GM12874 (cell line): ENCODE measurements at regions not wholly inside any gene's neighbourhood (a gene's known extent, or its start where the extent isn't known, plus 50 kb on each side); places are given as distances from the start of the nearest gene placed in this dataset.

ENCODE experiments used
- TF ChIP-seq, protein P1 (sequence below): IDR thresholded peaks from 2 replicates; pipeline ENCODE4 v1.5.1; 2011; ENCODE audit warnings: low read depth, mild to moderate bottlenecking, control low read depth, low read length, moderate library complexity; ENCODE audit not compliant: insufficient read depth

GRCh38 chr10:81082621-81083376, 545.1 kb downstream of the SH2D4B start:
- TF ChIP-seq, protein P1, sequence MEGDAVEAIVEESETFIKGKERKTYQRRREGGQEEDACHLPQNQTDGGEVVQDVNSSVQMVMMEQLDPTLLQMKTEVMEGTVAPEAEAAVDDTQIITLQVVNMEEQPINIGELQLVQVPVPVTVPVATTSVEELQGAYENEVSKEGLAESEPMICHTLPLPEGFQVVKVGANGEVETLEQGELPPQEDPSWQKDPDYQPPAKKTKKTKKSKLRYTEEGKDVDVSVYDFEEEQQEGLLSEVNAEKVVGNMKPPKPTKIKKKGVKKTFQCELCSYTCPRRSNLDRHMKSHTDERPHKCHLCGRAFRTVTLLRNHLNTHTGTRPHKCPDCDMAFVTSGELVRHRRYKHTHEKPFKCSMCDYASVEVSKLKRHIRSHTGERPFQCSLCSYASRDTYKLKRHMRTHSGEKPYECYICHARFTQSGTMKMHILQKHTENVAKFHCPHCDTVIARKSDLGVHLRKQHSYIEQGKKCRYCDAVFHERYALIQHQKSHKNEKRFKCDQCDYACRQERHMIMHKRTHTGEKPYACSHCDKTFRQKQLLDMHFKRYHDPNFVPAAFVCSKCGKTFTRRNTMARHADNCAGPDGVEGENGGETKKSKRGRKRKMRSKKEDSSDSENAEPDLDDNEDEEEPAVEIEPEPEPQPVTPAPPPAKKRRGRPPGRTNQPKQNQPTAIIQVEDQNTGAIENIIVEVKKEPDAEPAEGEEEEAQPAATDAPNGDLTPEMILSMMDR = no peak

GRCh38 chr10:81093056-81093455, 555.4 kb downstream of the SH2D4B start:
- TF ChIP-seq, protein P1 = no peak

- TF ChIP-seq, protein P1 = no peak
Measured at GRCh38 chr10:81095238-81095637, 557.5 kb downstream of the SH2D4B start.

DNA sequence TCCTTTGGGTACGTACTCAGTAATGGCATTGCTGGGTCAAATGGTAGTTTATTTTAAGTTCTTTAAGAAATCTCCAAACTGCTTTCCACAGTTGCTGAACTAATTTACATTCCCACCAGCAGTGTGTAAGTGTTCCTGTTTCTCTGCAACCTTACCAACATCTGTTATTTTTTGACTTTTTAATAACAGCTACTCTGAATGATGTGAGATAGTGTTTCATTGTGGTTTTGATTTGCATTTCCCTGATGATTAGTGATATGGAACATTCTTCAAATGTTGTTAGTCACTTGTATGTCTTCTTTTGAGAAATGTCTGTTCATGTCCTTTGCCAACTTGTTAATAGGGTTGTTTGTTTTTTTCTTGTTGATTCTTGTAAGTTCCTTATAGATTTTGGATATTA, 558.9 kb downstream of the SH2D4B start:
- TF ChIP-seq, protein P1 = no peak

GRCh38 chr10:81101062-81101461, 563.4 kb downstream of the SH2D4B start:
- TF ChIP-seq, protein P1 = no peak

- TF ChIP-seq, protein P1 = no peak
Measured at GRCh38 chr10:81104494-81104893, 566.8 kb downstream of the SH2D4B start.

DNA sequence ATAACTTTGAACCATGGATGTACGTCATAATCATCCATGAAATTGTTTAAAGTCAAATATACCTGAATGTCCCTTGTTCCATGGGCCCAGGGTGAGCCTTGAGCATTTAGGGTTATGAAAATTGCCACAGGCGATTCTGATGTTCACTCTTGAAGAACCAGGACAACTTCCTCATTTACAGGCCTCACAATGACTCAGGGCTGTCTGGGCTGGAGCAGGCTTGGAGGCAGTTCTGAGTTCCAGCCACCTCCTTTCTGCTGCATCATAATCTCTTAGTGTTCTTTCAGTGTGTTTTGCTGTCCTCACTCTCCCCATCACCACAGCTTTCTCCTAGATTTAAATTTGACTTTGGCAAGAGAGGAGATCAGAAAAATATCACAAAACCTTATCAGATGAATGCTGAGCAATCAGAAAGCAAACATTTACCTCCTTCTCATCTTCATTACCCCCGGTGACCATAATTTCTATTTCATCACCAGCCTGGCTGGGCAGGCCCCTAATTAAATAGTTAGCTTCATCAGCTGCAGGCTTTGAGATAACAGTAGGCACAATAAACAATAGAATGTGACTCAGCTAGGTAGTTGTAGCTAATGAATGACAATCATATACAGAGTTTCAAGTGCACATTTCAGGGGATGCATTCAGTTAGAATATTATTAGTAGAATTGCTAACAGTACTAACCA, 571.0 kb downstream of the SH2D4B start:
- TF ChIP-seq, protein P1 = no peak
